Kidney (tissue), 13 donors: ENCODE measurements at regions not wholly inside any gene's neighbourhood (a gene's known extent, or its start where the extent isn't known, plus 50 kb on each side); places are given as distances from the start of the nearest gene placed in this dataset.

ENCODE experiments used
- DNase-seq, 5 donors: peaks; one replicate each; pipeline ENCODE4 v3.0.0-alpha.2; 2013 to 2020
- FAIRE-seq: peaks from 2 replicates; lab custom pipeline; 2012; peaks lifted over from hg19 to GRCh38; lab: Jason Lieb, UNC
- H3K27ac ChIP-seq, 2 donors: one replicate each; pipeline ENCODE4 v1.7.0; 2013; ENCODE audit warnings: low read depth in 2 of 2, low read length in 2 of 2, inconsistent platforms in 1 of 2
- H3K27me3 ChIP-seq: one replicate; pipeline ENCODE4 v1.7.1; 2013; ENCODE audit warnings: low read length, inconsistent platforms; ENCODE audit not compliant: control insufficient read depth, insufficient read depth
- H3K36me3 ChIP-seq, 3 donors: one replicate each; pipeline versions ENCODE4 v1.7.0 to v1.7.1; 2013; ENCODE audit warnings: low read length in 3 of 3, control low read depth in 1 of 3, inconsistent platforms in 1 of 3; ENCODE audit not compliant: insufficient read depth in 3 of 3, control insufficient read depth in 2 of 3
- H3K4me1 ChIP-seq, 3 donors: one replicate each; pipeline versions ENCODE4 v1.7.0 to v1.7.1; 2013; ENCODE audit warnings: low read length in 3 of 3, inconsistent platforms in 1 of 3, low read depth in 1 of 3; ENCODE audit not compliant: control insufficient read depth in 2 of 3, insufficient read depth in 2 of 3
- H3K4me3 ChIP-seq, 3 donors: one replicate each; pipeline versions ENCODE4 v1.7.0 to v1.8.1; 2013; ENCODE audit warnings: low read length in 3 of 3, control low read depth in 1 of 3, inconsistent platforms in 1 of 3
- H3K9ac ChIP-seq, 3 donors: one replicate each; pipeline versions ENCODE4 v1.7.0 to v1.7.1; 2013; ENCODE audit warnings: low read length in 3 of 3, control low read depth in 1 of 3, inconsistent platforms in 1 of 3
- H3K9me3 ChIP-seq, 3 donors: one replicate each; pipeline versions ENCODE4 v1.7.0 to v1.7.1; 2013; ENCODE audit warnings: low read length in 3 of 3, control low read depth in 1 of 3, inconsistent platforms in 1 of 3; ENCODE audit not compliant: control insufficient read depth in 2 of 3, insufficient read depth in 1 of 3
- intact Hi-C: fragments of 100-400 bp; cut with DNase I; formaldehyde crosslinking; loops from one replicate; pipeline ENCODE4 v1.11.1; 2022
- TF ChIP-seq, protein P1 (sequence below): IDR thresholded peaks from 3 replicates; pipeline ENCODE4 v1.5.1; 2012; ENCODE audit warnings: mild to moderate bottlenecking, moderate library complexity, borderline replicate concordance; ENCODE audit not compliant: insufficient read depth; ENCODE audit errors: extremely low read depth
- donor health status: control.
- donor health status: control.
- donor health status: control.
- donor health status: control.
- donor health status: control.
- donor health status: DM: yes; HTN: yes; CAD: no.
- donor health status: Normal renal cell carcinoma (clear cell type).

DNA sequence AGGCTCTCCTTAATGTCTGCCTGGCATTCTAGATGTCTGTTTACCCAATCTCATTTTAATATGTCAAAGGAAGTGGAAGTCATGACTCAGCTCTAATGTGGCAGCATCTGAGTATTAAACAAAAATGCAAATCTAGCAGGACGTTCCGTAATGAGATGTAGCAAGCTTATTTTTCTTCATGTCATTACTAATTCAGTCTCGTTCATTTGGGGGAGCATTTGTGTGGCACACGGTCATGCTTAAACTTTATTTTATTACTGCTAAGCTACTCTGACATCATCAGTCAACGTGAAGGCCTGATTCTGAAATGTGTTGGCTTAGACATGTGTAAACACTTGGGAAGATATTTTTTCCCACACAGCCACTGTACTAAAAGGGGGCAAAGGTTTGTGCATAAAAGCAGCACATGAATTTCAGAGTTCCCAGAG, 326.7 kb upstream of the TMPO start:
- H3K27me3 ChIP-seq, result no peaks in the 10 kb centered on the region
- H3K27ac ChIP-seq, result no peak overlapping the region
- peak in 2 of 5 donors; percentile 8 to 26 for DNase-seq
- TF ChIP-seq, protein P1, sequence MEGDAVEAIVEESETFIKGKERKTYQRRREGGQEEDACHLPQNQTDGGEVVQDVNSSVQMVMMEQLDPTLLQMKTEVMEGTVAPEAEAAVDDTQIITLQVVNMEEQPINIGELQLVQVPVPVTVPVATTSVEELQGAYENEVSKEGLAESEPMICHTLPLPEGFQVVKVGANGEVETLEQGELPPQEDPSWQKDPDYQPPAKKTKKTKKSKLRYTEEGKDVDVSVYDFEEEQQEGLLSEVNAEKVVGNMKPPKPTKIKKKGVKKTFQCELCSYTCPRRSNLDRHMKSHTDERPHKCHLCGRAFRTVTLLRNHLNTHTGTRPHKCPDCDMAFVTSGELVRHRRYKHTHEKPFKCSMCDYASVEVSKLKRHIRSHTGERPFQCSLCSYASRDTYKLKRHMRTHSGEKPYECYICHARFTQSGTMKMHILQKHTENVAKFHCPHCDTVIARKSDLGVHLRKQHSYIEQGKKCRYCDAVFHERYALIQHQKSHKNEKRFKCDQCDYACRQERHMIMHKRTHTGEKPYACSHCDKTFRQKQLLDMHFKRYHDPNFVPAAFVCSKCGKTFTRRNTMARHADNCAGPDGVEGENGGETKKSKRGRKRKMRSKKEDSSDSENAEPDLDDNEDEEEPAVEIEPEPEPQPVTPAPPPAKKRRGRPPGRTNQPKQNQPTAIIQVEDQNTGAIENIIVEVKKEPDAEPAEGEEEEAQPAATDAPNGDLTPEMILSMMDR, result no peak
- no peak overlapping the region for H3K9ac ChIP-seq
- no peak overlapping the region for H3K4me3 ChIP-seq
- H3K36me3 ChIP-seq, result no peaks in the 10 kb centered on the region
- intact Hi-C loops, result no loop called here
- H3K9me3 ChIP-seq, result no peaks in the 10 kb centered on the region
- FAIRE-seq, result no peak
- H3K4me1 ChIP-seq, result no peaks in the 10 kb centered on the region

DNA sequence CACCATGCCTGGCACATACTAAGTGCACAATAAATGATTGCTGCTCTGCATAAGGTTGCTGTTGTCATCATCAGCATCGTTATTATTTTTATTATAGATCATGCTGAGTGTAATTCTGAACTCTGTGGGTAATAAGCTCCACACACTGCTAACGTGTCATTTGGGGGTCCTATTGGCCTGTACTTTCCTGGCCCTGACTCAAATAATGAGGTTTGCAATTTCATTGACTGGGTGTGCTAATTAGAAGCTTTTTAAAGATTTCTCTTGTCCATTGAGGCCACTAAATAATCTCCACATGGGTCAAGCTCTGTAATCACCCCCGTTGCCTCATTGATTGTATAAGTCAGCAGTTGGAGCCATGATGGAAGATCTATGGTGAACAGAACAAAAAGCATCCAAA, 320.8 kb upstream of the TMPO start:
- Histone ChIP-seq H3K9ac (no peak overlapping the region), H3K4me3 (no peak overlapping the region), H3K36me3 (no peaks in the 10 kb centered on the region), H3K27ac (no peak overlapping the region), H3K27me3 (no peaks in the 10 kb centered on the region), H3K9me3 (peaks cover 0 to 4% (median 0%) of the 10 kb centered on the region in 3 donors), H3K4me1 (no peaks in the 10 kb centered on the region)
- TF ChIP-seq, protein P1, result no peak
- intact Hi-C loops, result no loop called here
- DNase-seq (no peak), FAIRE-seq (no peak)

DNA sequence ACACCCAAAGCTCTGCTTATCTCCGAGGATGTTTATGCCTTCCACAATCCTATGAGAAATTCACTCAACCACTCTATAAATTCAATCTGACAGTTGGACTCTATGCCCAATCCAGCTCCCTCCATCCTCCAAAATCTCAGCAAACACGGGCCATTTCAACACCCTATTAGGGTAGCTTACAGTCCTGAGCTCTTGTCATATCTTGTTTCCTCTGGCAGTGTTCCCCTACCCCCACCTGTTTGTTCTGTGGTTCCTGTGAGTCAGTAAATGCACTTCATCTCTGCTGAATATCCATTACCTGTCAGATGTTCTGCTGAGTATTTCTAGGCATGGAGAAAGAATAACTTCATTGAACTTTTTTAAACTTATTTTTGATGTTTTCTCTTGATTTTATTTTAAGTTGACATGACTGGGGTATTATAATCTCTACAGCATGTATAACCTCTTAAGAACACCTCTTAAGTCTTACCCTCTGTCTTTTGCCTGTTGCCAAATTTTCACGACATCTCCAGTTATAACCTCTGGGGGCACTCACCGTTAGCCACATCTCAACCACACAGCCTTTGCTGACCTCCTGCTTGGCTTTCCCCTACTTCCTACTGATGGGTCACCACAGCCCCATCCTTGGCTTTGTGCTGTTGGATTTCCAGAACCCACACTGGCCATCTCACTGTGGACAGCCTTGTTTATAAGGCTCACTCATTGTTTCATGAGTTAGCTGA, 317.0 kb upstream of the TMPO start:
- FAIRE-seq (no peak), DNase-seq (no peak)
- Histone ChIP-seq H3K27ac (no peak overlapping the region), H3K36me3 (no peaks in the 10 kb centered on the region), H3K27me3 (no peaks in the 10 kb centered on the region), H3K9ac (no peak overlapping the region), H3K9me3 (peaks cover 0 to 4% (median 0%) of the 10 kb centered on the region in 3 donors), H3K4me3 (no peak overlapping the region), H3K4me1 (no peaks in the 10 kb centered on the region)
- TF ChIP-seq, protein P1, result no peak
- intact Hi-C loops, result no loop called here

DNA sequence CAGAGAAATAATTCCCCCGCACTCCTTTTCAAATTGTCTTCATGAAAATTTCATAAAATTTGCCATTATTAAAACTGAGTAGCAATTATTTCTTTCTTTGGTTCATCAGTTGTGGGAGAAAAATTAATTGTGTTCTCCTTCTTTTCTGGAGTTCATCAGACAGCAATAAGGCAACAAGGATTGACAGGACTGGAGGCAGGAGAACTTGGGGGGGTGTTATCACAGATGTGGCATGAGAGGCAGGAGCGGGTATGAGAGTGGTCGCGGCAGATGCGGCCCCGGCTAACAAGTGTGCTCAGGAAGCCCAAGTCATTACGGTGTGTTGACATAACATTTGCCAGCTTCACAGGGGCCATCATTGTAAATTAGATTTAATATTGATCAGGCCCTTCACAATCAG, 306.6 kb upstream of the TMPO start:
- DNase-seq (no peak), FAIRE-seq (no peak)
- Histone ChIP-seq H3K4me3 (no peak overlapping the region), H3K9ac (no peak overlapping the region), H3K27me3 (no peaks in the 10 kb centered on the region), H3K27ac (no peak overlapping the region), H3K9me3 (no peaks in the 10 kb centered on the region), H3K36me3 (no peaks in the 10 kb centered on the region), H3K4me1 (no peaks in the 10 kb centered on the region)
- TF ChIP-seq, protein P1, result no peak
- intact Hi-C loops, result no loop called here
